GM12878 (cell line): ENCODE measurements at regions not wholly inside any gene's neighbourhood (a gene's known extent, or its start where the extent isn't known, plus 50 kb on each side); places are given as distances from the start of the nearest gene placed in this dataset.

Experiments
- ATAC-seq: fragments of 200-7000 bp; cut with Tn5 transposase; 3 replicates; pipeline ENCODE4 v1.9.1; 2020; ENCODE audit warnings: mild to moderate bottlenecking, moderate library complexity
- BruUV-seq: library from RNA; stranded (reverse); fragments of 400-500 nt; replicated peaks from 2 replicates; lab custom pipeline; 2021; lab: Mats Ljungman, UMichigan
- CTCF ChIA-PET: fragments of 300-600 bp; sonication (Branson Sonifier 250); formaldehyde crosslinking; extraction: SDS; loops from one replicate; lab custom pipeline; 2021; ENCODE audit warnings: inconsistent platforms; lab: Yijun Ruan, JAX
- POLR2A ChIA-PET: fragments of 350-600 bp; formaldehyde crosslinking; extraction: SDS; loops from one replicate; lab custom pipeline; 2021; ENCODE audit warnings: inconsistent platforms; lab: Charles Lee
- RAD21 ChIA-PET: fragments of 300-600 bp; sonication (Branson Sonifier 250); formaldehyde crosslinking; loops from one replicate; lab custom pipeline; 2023; ENCODE audit warnings: antibody characterized with exemption; ENCODE audit not compliant: unreplicated experiment; lab: Charles Lee
- SMC1A ChIA-PET: fragments of 300-600 bp; sonication (Branson Sonifier 250); formaldehyde crosslinking; loops from one replicate; lab custom pipeline; 2023; ENCODE audit not compliant: unreplicated experiment, uncharacterized antibody; lab: Charles Lee
- DNase-seq: peaks from one replicate; pipeline ENCODE4 v3.0.0-alpha.2; 2011; ENCODE audit warnings: low read depth, low spot score
- FAIRE-seq: peaks from 3 replicates; lab custom pipeline; 2011; peaks lifted over from hg19 to GRCh38; lab: Jason Lieb, UNC
- H2AFZ ChIP-seq: 2 replicates; pipeline ENCODE4 v1.6.0; 2011; ENCODE audit warnings: low read depth, low read length, control low read depth; ENCODE audit not compliant: control insufficient read depth
- H3K27ac ChIP-seq: 2 replicates; pipeline ENCODE4 v1.5.1; 2011; ENCODE audit warnings: control low read depth; ENCODE audit not compliant: control insufficient read depth, insufficient read depth
- H3K27me3 ChIP-seq, 2 experiments: replicated peaks in 1 of 2; 2 replicates each; pipeline versions ENCODE4 v1.6.0 to v1.6.1; 2011; ENCODE audit warnings: low read length in 1 of 2; ENCODE audit not compliant: control insufficient read depth in 2 of 2, insufficient read depth in 2 of 2
- H3K36me3 ChIP-seq, 2 experiments: 2 replicates each; pipeline ENCODE4 v1.5.1; 2011; ENCODE audit warnings: low read length in 1 of 2; ENCODE audit not compliant: control insufficient read depth in 2 of 2, insufficient read depth in 2 of 2
- H3K4me1 ChIP-seq: 2 replicates; pipeline ENCODE4 v1.6.1; 2011; ENCODE audit warnings: mild to moderate bottlenecking, low read length, moderate library complexity, mixed read lengths; ENCODE audit not compliant: control insufficient read depth, insufficient read depth
- H3K4me2 ChIP-seq: 2 replicates; pipeline ENCODE4 v1.6.0; 2011; ENCODE audit warnings: control low read depth; ENCODE audit not compliant: control insufficient read depth, insufficient read depth
- H3K4me3 ChIP-seq: fragments of 200-600 bp; sonication (generic); 2 replicates; pipeline ENCODE4 v1.5.1; 2016
- H3K79me2 ChIP-seq: 2 replicates; pipeline ENCODE4 v1.6.0; 2011; ENCODE audit warnings: low read length; ENCODE audit not compliant: control insufficient read depth, insufficient read depth
- H3K9ac ChIP-seq: 2 replicates; pipeline ENCODE4 v1.8.0; 2011; ENCODE audit warnings: low read length, control low read depth, mixed read lengths; ENCODE audit not compliant: control insufficient read depth, insufficient read depth
- H3K9me3 ChIP-seq: replicated peaks from 3 replicates; pipeline ENCODE4 v1.5.1; 2011; ENCODE audit warnings: mild to moderate bottlenecking, low read length; ENCODE audit not compliant: control insufficient read depth, insufficient read depth
- H4K20me1 ChIP-seq: 2 replicates; pipeline ENCODE4 v1.6.0; 2011; ENCODE audit not compliant: control insufficient read depth, insufficient read depth
- CBX5 ChIP-seq: sonication (generic); IDR thresholded peaks from 2 replicates; pipeline ENCODE4 v1.6.1; 2016; ENCODE audit warnings: low read depth, moderate library complexity, mild to moderate bottlenecking, inconsistent platforms
- E2F8 ChIP-seq: fragments of 450-650 bp; IDR thresholded peaks from 2 replicates; pipeline ENCODE4 v1.6.1; 2018; ENCODE audit warnings: mild to moderate bottlenecking, low read depth, moderate library complexity; ENCODE audit not compliant: partially characterized antibody
- FOXK2 ChIP-seq: fragments of 450-650 bp; IDR thresholded peaks from 2 replicates; pipeline ENCODE4 v1.6.1; 2017; ENCODE audit warnings: mild to moderate bottlenecking, moderate library complexity
- HSF1 ChIP-seq: fragments of 150-350 bp; IDR thresholded peaks from 2 replicates; pipeline ENCODE4 v1.6.1; 2014; ENCODE audit warnings: mild to moderate bottlenecking, low read depth, low read length
- KAT2A ChIP-seq: conservative IDR thresholded peaks from 2 replicates; pipeline ENCODE4 v1.6.1; 2011; ENCODE audit warnings: low read depth, low read length; ENCODE audit not compliant: control insufficient read depth
- NFYB ChIP-seq: IDR thresholded peaks from 2 replicates; pipeline ENCODE4 v1.6.1; 2011; ENCODE audit warnings: low read depth, mild to moderate bottlenecking, low read length, improper control_type of control experiment, moderate library complexity; ENCODE audit not compliant: insufficient read depth
- RAD21 ChIP-seq: IDR thresholded peaks from 2 replicates; pipeline ENCODE4 v1.6.1; 2011; ENCODE audit warnings: mild to moderate bottlenecking, low read depth, low read length, moderate library complexity; ENCODE audit not compliant: insufficient read depth
- RELA ChIP-seq: fragments of 450-650 bp; IDR thresholded peaks from 2 replicates; pipeline ENCODE4 v1.8.0; 2014; ENCODE audit warnings: borderline replicate concordance; ENCODE audit not compliant: partially characterized antibody
- ZNF384 ChIP-seq: IDR thresholded peaks from 2 replicates; pipeline ENCODE4 v1.6.1; 2012; ENCODE audit warnings: low read depth, mild to moderate bottlenecking, low read length, improper control_type of control experiment, borderline replicate concordance
- WGBS: methylation state at CpG from one replicate; pipeline ENCODE4 v1.1.6; 2016; ENCODE audit warnings: low lambda C conversion rate; ENCODE audit not compliant: insufficient replicate concordance, insufficient coverage; ENCODE audit errors: missing lambda C conversion rate; 5-methylcytosine and 5-hydroxymethylcytosine counted together
- in situ Hi-C: fragments of 300-500 bp; cut with MboI; formaldehyde crosslinking; loops from 9 replicates; pipeline ENCODE4 v1.14.3; 2018; ENCODE audit warnings: mixed read lengths
- intact Hi-C: fragments of 100-400 bp; cut with micrococcal nuclease; formaldehyde crosslinking; loops from one replicate; pipeline ENCODE4 v1.14.2; 2022; ENCODE audit not compliant: unreplicated experiment

- TF ChIP-seq FOXK2: no peak
- TF ChIP-seq RAD21: no peak
- TF ChIP-seq RELA: no peak
- no peak for TF ChIP-seq E2F8
Observed at GRCh38 chr7:67590649-67591048, 594.0 kb downstream of the TYW1 start (continued).

- DNase-seq: no peak
- WGBS: 0% methylated on average over 6 of the region's 6 CpGs
- BruUV-seq: no TSS peak
- TF ChIP-seq CBX5 (no peak), NFYB (no peak), HSF1 (no peak), KAT2A (no peak), ZNF384 (no peak)
- RAD21 ChIA-PET: no interaction called here
- POLR2A ChIA-PET: no interaction called here
- no peaks in the 10 kb centered on the region for H3K4me1 ChIP-seq
- CTCF ChIA-PET: no interaction called here
- in situ Hi-C loops (no loop called here), intact Hi-C loops (no loop called here)
- no peaks in the 10 kb centered on the region for H4K20me1 ChIP-seq
- no peak overlapping the region for H3K4me3 ChIP-seq
- no peak overlapping the region for H3K4me2 ChIP-seq
- no peak overlapping the region for H3K27ac ChIP-seq
- no peaks in the 10 kb centered on the region for H3K79me2 ChIP-seq
- no peak overlapping the region for H2AFZ ChIP-seq
- ATAC-seq: no peak
- H3K36me3 ChIP-seq: no peaks in the 10 kb centered on the region
- no peak for FAIRE-seq
- no peaks in the 10 kb centered on the region for H3K9me3 ChIP-seq
- H3K27me3 ChIP-seq: no peaks in the 10 kb centered on the region
- SMC1A ChIA-PET: no interaction called here
- H3K9ac ChIP-seq: no peak overlapping the region
Observed at GRCh38 chr7:67593794-67594193, 597.2 kb downstream of the TYW1 start.
